Esophagus muscularis mucosa (tissue), 4 donors: ENCODE measurements at regions not wholly inside any gene's neighbourhood (a gene's known extent, or its start where the extent isn't known, plus 50 kb on each side); places are given as distances from the start of the nearest gene placed in this dataset.

ENCODE experiments used
- DNase-seq: peaks from one replicate; pipeline ENCODE4 v3.0.0-alpha.2; 2017; ENCODE audit errors: extremely low spot score
- H3K27ac ChIP-seq, 4 donors: fragments of 200-600 bp; sonication (generic); replicated peaks in 1 of 4; 1 replicate in 3 of 4; 2 replicates in 1 of 4; pipeline ENCODE4 v1.5.1; 2016 to 2019; ENCODE audit warnings: mild to moderate bottlenecking in 1 of 4
- H3K27me3 ChIP-seq, 4 donors: fragments of 200-600 bp; sonication (generic); one replicate each; pipeline versions ENCODE4 v1.5.1 to v1.6.0; 2016 to 2019
- H3K36me3 ChIP-seq, 4 donors: fragments of 200-600 bp; sonication (generic); one replicate each; pipeline ENCODE4 v1.5.1; 2016 to 2019
- H3K4me1 ChIP-seq, 4 donors: fragments of 200-600 bp; sonication (generic); one replicate each; pipeline ENCODE4 v1.5.1; 2016 to 2019
- H3K4me3 ChIP-seq, 4 donors: fragments of 200-600 bp; sonication (generic); 1 replicate in 2 of 4; 2 replicates in 2 of 4; pipeline ENCODE4 v1.5.1; 2016 to 2019; ENCODE audit warnings: mild to moderate bottlenecking in 4 of 4, moderate library complexity in 1 of 4
- H3K9me3 ChIP-seq, 4 donors: fragments of 200-600 bp; sonication (generic); 1 replicate in 3 of 4; 2 replicates in 1 of 4; pipeline ENCODE4 v1.5.1; 2016 to 2019
- CTCF ChIP-seq, 3 experiments: fragments of 200-600 bp in 2 of 3; fragments of 450-650 bp in 1 of 3; sonication (generic) in 2 of 3; IDR thresholded peaks; one replicate each; pipeline ENCODE4 v1.5.1; 2017 to 2019; ENCODE audit warnings: antibody characterized with exemption in 3 of 3, mild to moderate bottlenecking in 2 of 3, moderate library complexity in 1 of 3
- EP300 ChIP-seq: sonication (generic); formaldehyde crosslinking; IDR thresholded peaks from one replicate; pipeline ENCODE4 v1.6.1; 2017; ENCODE audit warnings: antibody characterized with exemption
- POLR2A ChIP-seq: fragments of 450-650 bp; IDR thresholded peaks from one replicate; pipeline ENCODE4 v1.6.1; 2017; ENCODE audit warnings: antibody characterized with exemption, moderate library complexity, mild to moderate bottlenecking, low read depth
- POLR2AphosphoS5 ChIP-seq, 2 donors: sonication (generic); formaldehyde crosslinking; IDR thresholded peaks; one replicate each; pipeline ENCODE4 v1.6.1; 2017; ENCODE audit warnings: antibody characterized with exemption in 2 of 2
- WGBS: methylation state at CpG from one replicate; pipeline ENCODE4 v1.1.5; 2018; 5-methylcytosine and 5-hydroxymethylcytosine counted together
- intact Hi-C: fragments of 100-400 bp; cut with DNase I; formaldehyde crosslinking; loops from one replicate; pipeline ENCODE4 v1.15.1; 2023

GRCh38 chr17:53979991-53980390, 157.3 kb downstream of the KIF2B start:
- Histone ChIP-seq H3K4me1 (no peaks in the 10 kb centered on the region), H3K27ac (no peak overlapping the region), H3K4me3 (no peak overlapping the region), H3K9me3 (peaks cover 0 to 6% (median 0%) of the 10 kb centered on the region in 4 donors), H3K36me3 (no peaks in the 10 kb centered on the region), H3K27me3 (no peaks in the 10 kb centered on the region)
- DNase-seq, result no peak
- WGBS, result 52% methylated on average over 5 of the region's 5 CpGs
- TF ChIP-seq POLR2AphosphoS5 (IDR thresholded peaks at IDR 0.05) (no peak), CTCF (IDR thresholded peaks at IDR 0.05) (no peak), EP300 (no peak), POLR2A (no peak)
- intact Hi-C loops, result no loop called here

DNA sequence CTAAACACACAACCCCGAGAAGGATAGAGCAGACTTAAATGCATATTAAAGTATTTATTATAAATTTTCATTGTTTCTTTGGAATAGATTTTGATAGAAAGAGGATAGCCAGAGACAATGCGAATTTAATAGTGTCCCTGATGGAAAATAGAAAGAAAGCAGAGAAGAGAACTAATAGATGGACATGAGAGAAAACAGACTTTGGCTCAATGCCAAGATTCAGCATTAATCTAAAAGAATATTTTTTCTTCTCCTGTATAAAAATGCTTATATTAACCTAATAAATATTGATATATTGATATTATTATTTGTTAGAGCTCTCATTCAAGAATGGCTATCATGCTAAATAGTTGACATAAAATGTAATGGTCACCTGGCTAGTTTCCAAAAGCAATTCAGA, 173.4 kb downstream of the KIF2B start:
- WGBS, result 79% methylated on average over 2 of the region's 2 CpGs
- Histone ChIP-seq H3K36me3 (no peaks in the 10 kb centered on the region), H3K9me3 (no peaks in the 10 kb centered on the region), H3K4me1 (no peaks in the 10 kb centered on the region), H3K4me3 (no peak overlapping the region), H3K27me3 (no peaks in the 10 kb centered on the region), H3K27ac (no peak overlapping the region)
- DNase-seq, result no peak
- TF ChIP-seq POLR2A, result no peak
- TF ChIP-seq EP300, result no peak
- TF ChIP-seq POLR2AphosphoS5 (IDR thresholded peaks at IDR 0.05), result no peak
- no peak for TF ChIP-seq CTCF (IDR thresholded peaks at IDR 0.05)
- intact Hi-C loops, result no loop called here

- H3K36me3 ChIP-seq, result no peaks in the 10 kb centered on the region
- intact Hi-C loops, result no loop called here
- DNase-seq, result no peak
- no peaks in the 10 kb centered on the region for H3K27me3 ChIP-seq
- no peaks in the 10 kb centered on the region for H3K4me1 ChIP-seq
- H3K4me3 ChIP-seq, result no peak overlapping the region
- no peaks in the 10 kb centered on the region for H3K9me3 ChIP-seq
- no peak overlapping the region for H3K27ac ChIP-seq
- TF ChIP-seq EP300 (no peak), POLR2A (no peak), CTCF (IDR thresholded peaks at IDR 0.05) (no peak), POLR2AphosphoS5 (IDR thresholded peaks at IDR 0.05) (no peak)
These were observed 174.2 kb downstream of the KIF2B start for GRCh38 chr17:53996890-53997289.

- intact Hi-C loops, result no loop called here
- Histone ChIP-seq H3K4me3 (no peak overlapping the region), H3K36me3 (no peaks in the 10 kb centered on the region), H3K4me1 (no peaks in the 10 kb centered on the region), H3K27me3 (no peaks in the 10 kb centered on the region), H3K9me3 (no peaks in the 10 kb centered on the region), H3K27ac (no peak overlapping the region)
- 62% methylated on average over 2 of the region's 2 CpGs for WGBS
- TF ChIP-seq POLR2AphosphoS5 (IDR thresholded peaks at IDR 0.05) (no peak), CTCF (IDR thresholded peaks at IDR 0.05) (no peak)
- no peak for DNase-seq
These were observed 185.1 kb downstream of the KIF2B start for GRCh38 chr17:54007855-54008254.

- Histone ChIP-seq H3K36me3 (no peaks in the 10 kb centered on the region), H3K27ac (no peak overlapping the region), H3K9me3 (no peaks in the 10 kb centered on the region), H3K4me3 (no peak overlapping the region), H3K4me1 (no peaks in the 10 kb centered on the region), H3K27me3 (no peaks in the 10 kb centered on the region)
- 76% methylated on average over 4 of the region's 4 CpGs for WGBS
- TF ChIP-seq EP300 (no peak), POLR2AphosphoS5 (IDR thresholded peaks at IDR 0.05) (no peak), CTCF (IDR thresholded peaks at IDR 0.05) (no peak)
- no peak for DNase-seq
- intact Hi-C loops, result no loop called here
These were observed 186.8 kb downstream of the KIF2B start for GRCh38 chr17:54009502-54009901.
